ENCODE measurements at regions not wholly inside any gene's neighbourhood (a gene's known extent, or its start where the extent isn't known, plus 50 kb on each side); places are given as distances from the start of the nearest gene placed in this dataset.

DNA sequence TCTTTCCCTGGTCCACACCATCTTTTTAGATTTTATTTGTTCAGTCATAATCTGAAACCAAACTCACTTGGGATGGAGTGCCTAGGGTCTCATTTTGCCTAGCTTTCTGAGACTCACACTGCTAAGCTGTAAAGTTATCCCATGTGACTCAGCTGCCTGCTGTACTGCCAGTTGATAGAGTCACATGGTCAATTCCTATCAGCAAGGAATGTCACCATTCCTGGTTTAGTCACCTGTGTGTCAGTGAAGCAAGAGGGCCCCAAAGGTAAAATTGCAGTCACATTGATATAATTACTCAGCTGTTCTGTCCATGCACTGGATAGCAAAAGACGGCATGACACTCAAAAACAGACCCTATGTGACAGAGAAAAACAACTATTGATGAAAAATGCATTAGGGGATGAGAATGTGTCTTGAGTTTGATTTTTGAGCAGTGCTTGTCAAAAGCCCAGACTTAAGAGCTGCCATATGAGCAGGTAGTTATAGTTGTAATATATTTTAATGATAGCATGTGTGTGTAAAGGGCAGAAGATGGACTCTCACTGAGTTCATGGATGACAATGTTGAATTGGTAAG is 413.2 kb downstream of the PPARGC1A start:
- H3K36me3 ChIP-seq (ENCODE audit: low read depth, low read length) = no peaks in the 10 kb centered on the region
- H3K9me3 ChIP-seq (ENCODE audit: low read length) = no peaks in the 10 kb centered on the region
- no peaks in the 10 kb centered on the region for H3K9me2 ChIP-seq (replicated peaks; ENCODE audit: low read length)
- no peaks in the 10 kb centered on the region for H3F3A ChIP-seq (ENCODE audit: low read length, unreplicated experiment)
- intact Hi-C loops (cut with micrococcal nuclease) = no loop called here
- H3K79me2 ChIP-seq (ENCODE audit: low read length) = no peaks in the 10 kb centered on the region
- ChIA-PET CTCF (no interaction called here), POLR2A (ENCODE audit: unreplicated experiment) (no interaction called here)
- DNase-seq (peak; percentile 28), ATAC-seq (no peak)
- no peak overlapping the region for H3K4me3 ChIP-seq (ENCODE audit: low read length)
- no TSS peak for BruUV-seq (replicated peaks)
- no peak overlapping the region for H3K27ac ChIP-seq (ENCODE audit: low read length)
- no peak overlapping the region for H3K9ac ChIP-seq (ENCODE audit: low read length)
- no peak overlapping the region for H3K4me2 ChIP-seq (ENCODE audit: low read length)
- TF ChIP-seq EZH2 (IDR thresholded peaks at IDR 0.05; ENCODE audit: low read length, unreplicated experiment) (no peak), EZH2phosphoT487 (IDR thresholded peaks at IDR 0.05; ENCODE audit: borderline replicate concordance, low read length) (no peak)
- TF ChIP-seq, protein P1, sequence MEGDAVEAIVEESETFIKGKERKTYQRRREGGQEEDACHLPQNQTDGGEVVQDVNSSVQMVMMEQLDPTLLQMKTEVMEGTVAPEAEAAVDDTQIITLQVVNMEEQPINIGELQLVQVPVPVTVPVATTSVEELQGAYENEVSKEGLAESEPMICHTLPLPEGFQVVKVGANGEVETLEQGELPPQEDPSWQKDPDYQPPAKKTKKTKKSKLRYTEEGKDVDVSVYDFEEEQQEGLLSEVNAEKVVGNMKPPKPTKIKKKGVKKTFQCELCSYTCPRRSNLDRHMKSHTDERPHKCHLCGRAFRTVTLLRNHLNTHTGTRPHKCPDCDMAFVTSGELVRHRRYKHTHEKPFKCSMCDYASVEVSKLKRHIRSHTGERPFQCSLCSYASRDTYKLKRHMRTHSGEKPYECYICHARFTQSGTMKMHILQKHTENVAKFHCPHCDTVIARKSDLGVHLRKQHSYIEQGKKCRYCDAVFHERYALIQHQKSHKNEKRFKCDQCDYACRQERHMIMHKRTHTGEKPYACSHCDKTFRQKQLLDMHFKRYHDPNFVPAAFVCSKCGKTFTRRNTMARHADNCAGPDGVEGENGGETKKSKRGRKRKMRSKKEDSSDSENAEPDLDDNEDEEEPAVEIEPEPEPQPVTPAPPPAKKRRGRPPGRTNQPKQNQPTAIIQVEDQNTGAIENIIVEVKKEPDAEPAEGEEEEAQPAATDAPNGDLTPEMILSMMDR (conservative IDR thresholded peaks at IDR 0.05; ENCODE audit: low read depth, low read length) = no peak
- no peaks in the 10 kb centered on the region for H3K27me3 ChIP-seq (ENCODE audit: low read length)
- H3K4me1 ChIP-seq (ENCODE audit: insufficient read depth, low read length) = no peaks in the 10 kb centered on the region
- no peak overlapping the region for H2AFZ ChIP-seq (ENCODE audit: low read length)
- H4K20me1 ChIP-seq (ENCODE audit: low read length) = no peaks in the 10 kb centered on the region

DNA sequence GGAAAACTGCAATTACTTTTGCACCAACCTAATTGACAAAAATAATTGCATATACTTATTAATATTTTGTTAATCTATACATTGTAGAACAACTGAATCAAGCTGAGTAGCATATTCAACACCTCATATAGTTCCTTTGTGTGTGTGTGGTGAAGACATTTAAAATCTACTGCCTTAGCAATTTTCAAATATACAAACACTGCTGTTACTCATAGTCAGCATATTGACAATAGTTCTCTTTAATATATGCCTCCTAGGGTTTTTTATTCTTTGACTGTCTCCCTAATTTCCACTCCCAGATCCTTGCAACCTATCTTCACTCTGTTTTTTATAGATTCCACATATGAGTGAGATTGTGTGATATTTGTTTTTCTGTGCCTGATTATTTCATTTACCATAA is 426.8 kb downstream of the PPARGC1A start:
- POLR2A ChIA-PET (ENCODE audit: unreplicated experiment) = no interaction called here
- Histone ChIP-seq H3K4me2 (ENCODE audit: low read length) (no peak overlapping the region), H3K4me3 (ENCODE audit: low read length) (no peak overlapping the region), H3K9ac (ENCODE audit: low read length) (no peak overlapping the region), H3K9me2 (replicated peaks; ENCODE audit: low read length) (no peaks in the 10 kb centered on the region), H3K36me3 (ENCODE audit: low read depth, low read length) (no peaks in the 10 kb centered on the region), H3K27me3 (ENCODE audit: low read length) (no peaks in the 10 kb centered on the region), H2AFZ (ENCODE audit: low read length) (no peak overlapping the region), H3K9me3 (ENCODE audit: low read length) (no peaks in the 10 kb centered on the region), H3K79me2 (ENCODE audit: low read length) (no peaks in the 10 kb centered on the region), H4K20me1 (ENCODE audit: low read length) (no peaks in the 10 kb centered on the region), H3K4me1 (ENCODE audit: insufficient read depth, low read length) (no peaks in the 10 kb centered on the region), H3F3A (ENCODE audit: low read length, unreplicated experiment) (no peaks in the 10 kb centered on the region), H3K27ac (ENCODE audit: low read length) (no peak overlapping the region)
- no TSS peak for BruUV-seq (replicated peaks)
- intact Hi-C loops (cut with micrococcal nuclease) = no loop called here
- CTCF ChIA-PET = no interaction called here
- TF ChIP-seq, protein P1 (conservative IDR thresholded peaks at IDR 0.05; ENCODE audit: low read depth, low read length) = no peak
- TF ChIP-seq EZH2 (IDR thresholded peaks at IDR 0.05; ENCODE audit: low read length, unreplicated experiment) = no peak
- ATAC-seq (no peak), DNase-seq (no peak)

DNA sequence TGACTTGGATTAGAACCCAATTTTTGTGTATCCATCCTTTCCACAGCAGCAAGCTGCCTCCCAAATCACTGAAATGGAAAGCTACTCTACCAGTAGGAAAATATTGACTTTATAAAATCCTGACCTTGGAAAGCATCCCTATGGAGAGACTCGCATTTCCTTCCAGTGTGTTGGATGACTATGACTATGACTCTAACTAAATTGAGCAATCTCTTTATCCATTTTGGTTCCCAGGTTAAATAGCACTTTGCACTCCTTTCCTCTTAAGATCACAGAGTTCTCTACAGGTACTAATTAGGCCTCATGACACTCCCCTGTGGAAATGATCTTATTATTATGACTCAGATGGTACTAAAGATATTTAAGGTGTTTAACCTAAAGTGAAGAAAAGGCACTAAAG is 431.8 kb downstream of the PPARGC1A start:
- H3K9ac ChIP-seq (ENCODE audit: low read length) = no peak overlapping the region
- no peak overlapping the region for H3K4me2 ChIP-seq (ENCODE audit: low read length)
- no peak overlapping the region for H3K4me3 ChIP-seq (ENCODE audit: low read length)
- H3K4me1 ChIP-seq (ENCODE audit: insufficient read depth, low read length) = no peaks in the 10 kb centered on the region
- peaks cover 1% of the 10 kb centered on the region; the same call in 1 of the 2 replicates for H3K27me3 ChIP-seq (ENCODE audit: low read length)
- no peaks in the 10 kb centered on the region for H3K9me3 ChIP-seq (ENCODE audit: low read length)
- H3K27ac ChIP-seq (ENCODE audit: low read length) = no peak overlapping the region
- ChIA-PET CTCF (no interaction called here), POLR2A (ENCODE audit: unreplicated experiment) (no interaction called here)
- DNase-seq (no peak), ATAC-seq (no peak)
- H3F3A ChIP-seq (ENCODE audit: low read length, unreplicated experiment) = no peaks in the 10 kb centered on the region
- no peak for TF ChIP-seq EZH2 (IDR thresholded peaks at IDR 0.05; ENCODE audit: low read length, unreplicated experiment)
- TF ChIP-seq, protein P1 (conservative IDR thresholded peaks at IDR 0.05; ENCODE audit: low read depth, low read length) = no peak
- TF ChIP-seq EZH2phosphoT487 (IDR thresholded peaks at IDR 0.05; ENCODE audit: borderline replicate concordance, low read length) = no peak
- no peaks in the 10 kb centered on the region for H3K79me2 ChIP-seq (ENCODE audit: low read length)
- H2AFZ ChIP-seq (ENCODE audit: low read length) = no peak overlapping the region
- H3K9me2 ChIP-seq (replicated peaks; ENCODE audit: low read length) = no peaks in the 10 kb centered on the region
- no peaks in the 10 kb centered on the region for H4K20me1 ChIP-seq (ENCODE audit: low read length)
- intact Hi-C loops (cut with micrococcal nuclease) = no loop called here
- H3K36me3 ChIP-seq (ENCODE audit: low read depth, low read length) = no peaks in the 10 kb centered on the region
- no TSS peak for BruUV-seq (replicated peaks)

All from PC-3 (cell line).